Stimulated activated CD4-positive, alpha-beta T cell treated with anti-CD3 and anti-CD28 coated beads, Interleukin-4, amount 100 ng/mL, for 4 hours (primary cell): ENCODE measurements at regions not wholly inside any gene's neighbourhood (a gene's known extent, or its start where the extent isn't known, plus 50 kb on each side); places are given as distances from the start of the nearest gene placed in this dataset.

Experiments
- DNase-seq, 2 experiments: peaks; one replicate each; pipeline ENCODE4 v3.0.0-alpha.2; 2020

- DNase-seq: no peak
Measured at GRCh38 chr18:78309924-78310323, 669.7 kb upstream of the SALL3 start.

DNA sequence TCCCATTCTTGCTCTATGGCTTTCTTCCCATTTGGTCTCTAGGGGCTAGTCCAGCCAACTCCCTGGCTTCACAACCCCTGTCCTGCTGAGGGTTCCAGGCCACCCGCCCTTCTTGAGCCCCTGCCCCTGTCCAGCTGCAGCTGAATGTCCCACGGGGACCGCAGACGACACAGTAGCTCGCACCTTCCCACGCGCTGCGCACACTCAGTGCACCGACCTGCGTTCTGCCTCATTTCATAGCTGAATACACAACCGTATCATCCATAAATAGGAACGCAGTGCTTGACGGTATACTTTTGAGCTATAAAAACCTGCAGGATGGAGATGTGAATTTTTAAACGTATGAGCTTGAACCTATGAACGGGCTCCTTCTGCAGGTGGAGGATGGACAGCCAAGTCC, 660.4 kb upstream of the SALL3 start:
- no peak for DNase-seq

DNA sequence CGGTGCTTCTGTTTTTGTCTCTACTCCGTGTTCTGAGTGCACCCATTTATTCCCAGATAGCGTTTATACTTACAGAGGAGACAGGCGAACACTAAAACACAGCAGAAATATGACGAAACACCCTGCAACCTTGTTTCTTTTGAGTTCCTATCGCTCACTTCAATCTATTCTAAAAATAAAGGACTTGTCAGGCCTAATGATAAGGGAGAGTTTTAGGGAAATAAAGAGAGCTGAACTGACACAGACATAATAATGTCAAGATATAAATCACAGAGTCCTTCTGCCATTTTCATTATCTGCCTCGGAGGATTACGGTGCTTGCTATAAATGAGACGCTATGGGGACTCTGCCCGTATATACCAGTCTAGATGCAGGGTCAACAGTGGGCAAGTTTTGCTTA, 659.7 kb upstream of the SALL3 start:
- DNase-seq: no peak

DNA sequence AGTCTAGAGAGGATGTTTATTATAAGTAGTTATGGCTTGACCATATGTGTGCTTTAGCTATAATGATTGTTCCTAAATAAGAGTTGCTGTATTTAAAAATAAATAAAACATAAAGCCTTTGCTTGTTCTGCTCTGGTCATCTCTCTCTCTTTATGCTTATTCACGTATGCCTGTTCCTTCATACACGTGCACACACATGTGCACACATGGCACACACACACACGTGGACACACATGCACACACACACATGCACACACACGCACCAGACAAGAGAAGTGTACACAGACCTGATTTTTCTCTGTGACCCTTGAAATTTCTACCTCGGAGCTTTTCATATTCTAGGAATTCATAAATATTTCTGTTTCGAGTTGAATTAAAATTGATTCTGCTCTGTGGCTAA, 658.2 kb upstream of the SALL3 start:
- DNase-seq: no peak

DNA sequence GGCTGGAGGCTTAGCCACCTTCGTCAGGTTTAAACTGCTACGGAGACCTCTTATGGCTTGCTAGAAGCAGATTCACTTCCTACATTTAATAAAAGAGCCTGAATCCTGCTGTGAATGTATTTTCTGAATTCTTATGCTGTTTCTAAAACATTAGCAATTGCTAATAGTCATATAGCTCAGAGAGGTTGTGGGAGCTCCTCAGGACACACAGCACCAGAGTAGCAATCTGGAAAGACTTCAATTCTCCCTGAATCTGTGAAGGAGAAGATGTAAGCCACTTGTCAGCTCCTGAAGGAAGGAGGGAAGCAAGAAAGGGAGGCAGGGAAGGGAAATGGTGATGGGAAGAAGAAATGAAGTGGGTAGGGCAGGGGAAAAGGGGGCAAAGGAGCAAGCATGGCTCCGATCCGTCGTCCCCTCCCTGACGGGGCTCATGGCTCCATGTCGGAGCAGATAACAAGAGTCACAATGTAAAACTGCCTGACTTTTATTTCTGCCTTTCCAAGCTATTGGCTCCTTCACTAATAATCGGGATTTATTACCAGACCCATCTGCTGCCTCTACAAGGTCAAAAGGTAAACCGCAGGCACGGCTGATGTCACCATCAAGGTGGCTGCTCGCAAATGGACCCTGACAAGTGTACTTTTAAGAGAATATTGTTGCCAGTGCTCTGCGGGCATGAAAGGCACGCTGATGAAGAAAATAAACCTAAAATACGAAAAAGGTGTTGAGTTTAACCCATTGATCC, 656.0 kb upstream of the SALL3 start:
- no peak for DNase-seq

DNA sequence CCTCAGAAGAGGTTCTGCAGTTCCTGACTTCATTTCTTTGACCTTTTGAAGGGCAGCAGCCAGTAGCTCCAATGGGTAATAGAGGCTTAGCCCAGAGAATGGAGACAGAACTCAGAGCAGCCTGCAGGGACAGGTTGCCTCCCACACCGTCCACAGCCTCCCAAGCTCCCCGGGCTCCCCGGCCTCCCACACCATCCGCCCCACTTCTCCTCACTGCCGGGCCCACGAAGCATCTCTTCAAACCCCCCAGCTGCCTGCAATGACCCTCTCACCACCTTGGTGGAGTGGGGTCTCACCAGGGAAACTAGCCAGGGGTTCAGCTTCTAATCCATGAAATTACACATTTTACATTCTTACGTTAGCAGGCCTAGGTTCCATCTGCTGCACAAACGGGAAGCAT, 652.0 kb upstream of the SALL3 start:
- DNase-seq: no peak

GRCh38 chr18:78330766-78331165, 648.9 kb upstream of the SALL3 start:
- DNase-seq: no peak

DNA sequence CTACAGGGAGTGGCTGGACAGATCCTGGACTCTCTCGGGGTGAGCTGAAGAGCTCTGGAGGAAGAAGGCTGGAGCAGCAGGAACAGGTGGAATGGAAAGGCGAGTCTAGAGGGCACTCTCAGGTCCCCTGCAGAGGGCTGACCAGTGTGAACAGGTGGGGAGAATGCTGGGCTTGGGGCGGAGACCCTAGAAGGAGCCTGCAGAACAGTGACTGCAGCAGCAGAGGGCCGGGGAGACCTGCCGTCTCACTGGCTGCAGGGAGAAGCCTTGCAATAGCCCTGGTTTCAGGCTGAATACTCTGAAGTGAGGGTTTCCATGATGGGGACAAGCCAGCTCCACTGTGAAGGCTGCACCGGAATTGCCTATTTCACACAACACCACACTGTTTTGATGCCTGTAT, 626.7 kb upstream of the SALL3 start:
- DNase-seq: no peak

- no peak for DNase-seq
Measured at GRCh38 chr18:78362198-78362597, 617.4 kb upstream of the SALL3 start.

DNA sequence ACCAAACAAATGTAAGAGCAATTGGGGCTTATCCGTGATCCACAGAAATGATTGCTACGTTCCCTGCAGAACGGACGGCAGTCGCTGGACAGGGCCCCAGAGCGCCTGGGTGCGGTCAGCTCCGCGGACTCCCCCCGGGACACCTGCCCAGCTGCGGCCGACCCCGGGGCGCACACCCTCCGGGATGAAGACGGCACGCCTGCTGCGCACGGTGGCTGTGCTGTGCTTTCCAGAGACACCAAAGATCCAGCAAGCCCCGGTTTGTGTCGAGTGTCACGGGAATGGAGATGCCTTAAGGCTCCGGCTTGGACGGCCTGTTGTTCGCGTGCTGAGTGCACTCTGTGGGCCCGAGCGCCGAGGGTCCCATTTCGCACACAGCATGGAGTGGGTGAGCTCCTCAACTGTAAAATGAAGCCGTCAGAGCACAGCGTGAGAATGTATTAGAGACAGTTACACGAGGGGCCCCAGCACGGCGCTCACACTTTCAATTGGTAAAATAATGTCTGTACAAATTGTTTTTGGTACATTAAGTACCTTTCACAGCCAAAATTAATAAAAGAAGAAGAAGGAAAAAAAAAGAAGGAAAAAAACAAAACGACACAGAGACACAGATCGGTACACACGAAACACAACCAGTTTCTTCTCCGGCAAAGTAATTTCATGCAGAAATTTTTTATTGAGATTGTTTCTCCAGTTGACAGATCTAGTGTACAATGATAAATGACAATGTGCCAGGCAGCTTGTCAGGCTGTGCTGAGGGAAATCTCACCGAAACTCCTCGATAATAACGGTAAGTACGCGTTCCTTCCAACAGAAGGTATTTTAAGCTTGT, 615.8 kb upstream of the SALL3 start:
- no peak for DNase-seq

DNA sequence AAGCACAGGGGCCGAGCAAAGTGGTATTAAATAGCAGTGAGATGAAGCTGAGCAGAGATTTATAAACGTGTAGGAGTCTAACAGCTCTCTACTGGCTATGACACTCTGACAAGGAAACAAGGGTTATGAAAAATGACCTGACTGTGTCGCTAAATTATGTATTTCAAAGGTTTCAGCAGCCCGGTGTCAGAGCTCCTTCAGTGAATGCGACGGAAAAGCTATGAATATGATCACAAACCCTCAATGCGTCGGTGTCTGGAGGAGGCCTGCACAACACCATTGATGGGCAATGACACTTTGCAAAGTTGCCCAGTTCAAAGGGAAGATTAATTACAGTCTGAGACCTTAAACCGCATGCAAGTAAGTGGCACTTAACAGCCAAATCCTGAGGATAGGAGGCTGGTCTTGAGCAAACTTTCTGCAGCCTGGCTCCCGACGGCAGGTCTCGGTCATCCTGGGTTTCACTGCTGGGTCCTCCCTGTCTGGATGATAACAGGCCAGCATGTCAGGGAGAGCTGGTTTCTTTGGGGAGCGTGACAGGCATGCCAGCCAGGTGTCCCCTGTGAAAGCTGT, 615.1 kb upstream of the SALL3 start:
- no peak for DNase-seq

- no peak for DNase-seq
Measured at GRCh38 chr18:78367996-78368395, 611.6 kb upstream of the SALL3 start.

DNA sequence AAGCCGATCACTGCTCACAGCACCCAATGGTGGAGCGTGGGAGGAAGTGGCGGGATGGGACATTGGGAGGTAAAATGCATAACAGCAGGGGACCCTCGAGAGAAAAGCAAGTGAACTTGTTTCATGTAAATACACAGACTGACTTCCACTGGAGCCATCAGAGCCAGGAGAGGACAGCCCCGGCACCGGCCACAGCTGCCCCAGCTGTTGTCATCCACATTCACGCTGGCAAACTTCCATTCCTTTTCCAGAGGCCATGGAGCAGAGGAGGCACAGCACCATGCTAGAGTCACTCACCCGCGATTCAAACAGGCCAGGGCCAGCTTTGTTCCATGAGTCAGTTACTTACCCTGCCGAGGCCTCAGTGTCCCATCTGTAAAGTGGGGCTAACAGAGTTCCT, 610.9 kb upstream of the SALL3 start:
- no peak for DNase-seq

GRCh38 chr18:78376046-78376445, 603.6 kb upstream of the SALL3 start:
- DNase-seq: no peak

DNA sequence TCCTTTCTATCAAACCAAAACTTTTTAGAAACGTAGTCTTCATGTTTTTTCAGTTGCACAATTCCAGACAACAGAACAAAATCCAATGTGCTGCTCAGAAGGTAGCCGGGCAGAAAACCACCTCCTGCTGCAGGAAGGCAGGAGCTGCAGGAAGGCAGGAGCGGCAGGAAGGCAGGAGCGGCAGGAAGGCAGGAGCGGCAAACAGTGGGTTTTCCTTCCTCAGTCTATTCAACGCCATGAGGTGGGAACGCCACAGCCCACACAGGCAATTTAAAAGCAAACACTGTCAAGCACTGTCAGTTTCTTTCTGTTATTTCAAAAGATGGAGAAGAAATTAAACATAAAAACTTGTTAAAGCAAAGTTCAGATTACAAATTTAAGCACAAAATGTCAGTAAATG, 601.2 kb upstream of the SALL3 start:
- no peak for DNase-seq

DNA sequence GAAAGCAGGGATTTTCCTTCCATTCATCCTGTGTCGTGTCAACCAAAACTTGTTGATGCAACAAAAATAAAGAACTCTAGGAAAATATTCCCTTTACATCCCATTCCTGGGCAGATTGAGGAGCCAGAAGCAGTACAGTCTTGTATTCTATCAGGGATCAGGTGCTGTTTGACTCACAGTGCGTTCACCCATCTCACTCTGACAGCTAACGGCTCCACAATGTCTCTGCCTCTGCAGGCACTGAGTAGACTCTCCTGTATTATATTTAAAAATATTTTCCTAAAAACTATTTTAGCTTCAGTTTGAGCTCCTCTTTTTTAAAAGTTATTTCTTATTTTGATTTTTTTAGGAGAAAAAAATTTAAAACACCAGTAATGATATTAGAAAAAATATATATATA, 600.6 kb upstream of the SALL3 start:
- DNase-seq: no peak

DNA sequence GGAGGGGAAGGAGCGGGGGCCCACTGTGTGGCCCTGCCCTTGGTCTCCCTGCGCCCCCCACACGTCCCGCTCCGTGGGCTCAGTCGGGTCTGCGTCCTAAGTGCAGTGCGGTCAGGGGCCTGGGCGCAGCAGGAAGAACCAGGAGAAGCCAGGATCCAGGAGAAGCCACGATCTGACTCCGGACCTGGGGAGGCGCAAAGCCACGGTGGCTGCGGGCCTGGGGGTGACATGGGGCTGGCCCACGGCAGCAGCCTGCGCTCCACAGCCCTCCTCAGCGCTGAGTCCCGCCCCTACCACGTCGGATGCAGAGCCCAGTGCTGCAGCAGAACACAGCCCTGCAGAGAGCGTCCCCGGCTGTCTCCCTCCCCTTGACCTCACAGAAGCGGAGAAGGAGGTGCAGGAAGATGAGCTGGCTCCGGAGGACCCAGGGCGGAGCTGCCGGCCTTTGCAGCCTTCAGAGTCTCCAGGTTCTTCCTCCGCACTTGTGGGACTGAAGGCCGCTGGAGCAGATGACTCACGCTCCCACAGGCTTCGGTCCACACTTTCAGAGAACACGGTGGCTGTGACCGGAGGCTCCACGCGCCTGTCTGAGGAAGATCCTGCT, 589.2 kb upstream of the SALL3 start:
- DNase-seq: no peak

DNA sequence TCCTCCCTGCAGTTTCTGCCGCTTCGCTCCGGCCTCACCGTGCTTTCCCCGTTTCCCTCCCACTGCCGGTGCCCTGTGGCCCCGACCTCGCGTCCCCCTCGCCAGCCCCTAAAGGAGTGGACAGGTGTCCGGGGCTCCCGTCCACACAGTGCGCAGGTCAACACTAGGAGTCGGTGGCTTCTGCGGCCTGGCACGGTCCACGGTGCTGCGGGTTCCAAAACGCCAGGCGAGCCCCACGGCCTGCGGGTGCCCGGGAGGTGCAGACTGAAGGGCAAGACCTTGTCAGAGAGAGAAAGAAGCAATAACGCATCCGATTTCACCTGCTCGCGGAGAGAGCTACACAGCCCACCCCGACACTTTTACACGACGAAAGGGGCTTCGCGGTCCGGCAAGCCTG, 588.7 kb upstream of the SALL3 start:
- DNase-seq: no peak

- DNase-seq: no peak
Measured at GRCh38 chr18:78393086-78393862, 586.3 kb upstream of the SALL3 start.

DNA sequence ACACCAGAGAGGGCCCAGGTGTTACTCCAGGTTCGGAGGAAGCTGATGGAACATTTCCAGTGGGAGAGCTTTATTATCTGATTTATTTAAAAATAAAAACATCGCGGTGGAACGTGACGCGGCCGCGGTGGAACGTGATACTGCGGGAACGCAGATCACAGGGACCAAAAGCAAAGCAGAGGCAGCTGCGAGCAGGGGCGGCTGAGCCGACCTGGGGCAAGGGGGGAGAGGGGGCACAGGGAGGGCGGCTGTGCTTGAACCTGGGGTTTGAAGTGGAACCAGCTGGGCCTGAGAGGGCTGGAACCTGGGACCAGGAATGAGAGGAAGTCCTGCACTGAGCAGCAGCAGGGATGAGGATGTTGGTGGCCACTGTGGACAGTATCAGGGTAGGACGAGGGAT, 583.5 kb upstream of the SALL3 start:
- DNase-seq: no peak

- DNase-seq: no peak
Measured at GRCh38 chr18:78396756-78397155, 582.9 kb upstream of the SALL3 start.

GRCh38 chr18:78399992-78400503, 579.6 kb upstream of the SALL3 start:
- DNase-seq: no peak

GRCh38 chr18:78402440-78402839, 577.2 kb upstream of the SALL3 start:
- DNase-seq: no peak
